HepG2 (cell line): ENCODE measurements at regions not wholly inside any gene's neighbourhood (a gene's known extent, or its start where the extent isn't known, plus 50 kb on each side); places are given as distances from the start of the nearest gene placed in this dataset.

Source experiments
- ATAC-seq: fragments of 200-7000 bp; cut with Tn5 transposase; 3 replicates; pipeline ENCODE4 v1.9.1; 2020; ENCODE audit warnings: mild to moderate bottlenecking, moderate library complexity
- BruUV-seq: library from RNA; stranded (reverse); fragments of 400-500 nt; replicated peaks from 2 replicates; lab custom pipeline; 2021; lab: Mats Ljungman, UMichigan
- CTCF ChIA-PET: fragments of 300-600 bp; formaldehyde crosslinking; extraction: SDS; loops from one replicate; lab custom pipeline; 2021; ENCODE audit warnings: low total read pairs, inconsistent platforms, low intra/inter-chr PET ratio; lab: Yijun Ruan, JAX
- POLR2A ChIA-PET: fragments of 350-600 bp; sonication (Branson Sonifier 250); formaldehyde crosslinking; loops from one replicate; lab custom pipeline; 2020; ENCODE audit warnings: antibody characterized with exemption, inconsistent platforms; lab: Yijun Ruan, JAX
- DNase-seq: peaks from one replicate; pipeline ENCODE4 v3.0.0-alpha.2; 2015; ENCODE audit warnings: low spot score
- FAIRE-seq: peaks from 3 replicates; lab custom pipeline; 2011; peaks lifted over from hg19 to GRCh38; lab: Jason Lieb, UNC
- H2AFZ ChIP-seq: one replicate; pipeline ENCODE4 v1.6.1; 2011; ENCODE audit warnings: low read length, inconsistent platforms
- H3K27ac ChIP-seq: fragments of 300-600 bp; 3 replicates; pipeline ENCODE4 v1.8.0; 2011; ENCODE audit warnings: mixed run types, mild to moderate bottlenecking, mixed read lengths, low read length, inconsistent platforms; ENCODE audit not compliant: insufficient read depth; ENCODE audit errors: extremely low read length
- H3K27me3 ChIP-seq, 2 experiments: fragments of 200-600 bp in 1 of 2; 2 replicates in 1 of 2; 3 replicates in 1 of 2; pipeline versions ENCODE4 v1.6.0 to v1.8.0; 2011; ENCODE audit warnings: low read length in 2 of 2, mild to moderate bottlenecking in 2 of 2, moderate library complexity in 2 of 2, inconsistent platforms in 1 of 2; ENCODE audit not compliant: insufficient read depth in 2 of 2, control insufficient read depth in 1 of 2
- H3K36me3 ChIP-seq, 2 experiments: fragments of 200-600 bp in 1 of 2; replicated peaks in 1 of 2; 2 replicates in 1 of 2; 3 replicates in 1 of 2; pipeline versions ENCODE4 v1.5.1 to v1.8.0; 2011; ENCODE audit warnings: low read length in 2 of 2, inconsistent platforms in 1 of 2; ENCODE audit not compliant: insufficient read depth in 2 of 2, control insufficient read depth in 1 of 2
- H3K4me1 ChIP-seq: 2 replicates; pipeline ENCODE4 v1.5.1; 2012; ENCODE audit warnings: low read length, inconsistent platforms; ENCODE audit not compliant: insufficient read depth
- H3K4me2 ChIP-seq: 2 replicates; pipeline ENCODE4 v1.6.0; 2011; ENCODE audit warnings: low read depth, low read length, inconsistent platforms
- H3K4me3 ChIP-seq, 3 experiments: fragments of 200-600 bp in 1 of 3; sonication (generic), shearing (Covaris generic) in 1 of 3; replicated peaks in 1 of 3; 2 replicates each; pipeline ENCODE4 v1.5.1; 2011 to 2016; ENCODE audit warnings: low read length in 3 of 3, inconsistent platforms in 2 of 3, low read depth in 2 of 3, mild to moderate bottlenecking in 2 of 3, control low read depth in 1 of 3, mixed read lengths in 1 of 3; ENCODE audit not compliant: insufficient read depth in 1 of 3
- H3K79me2 ChIP-seq: one replicate; pipeline ENCODE4 v1.6.1; 2011; ENCODE audit warnings: low read length, inconsistent platforms; ENCODE audit not compliant: insufficient read depth
- H3K9ac ChIP-seq: 2 replicates; pipeline ENCODE4 v1.6.0; 2011; ENCODE audit warnings: mild to moderate bottlenecking, low read depth, low read length, inconsistent platforms; ENCODE audit not compliant: insufficient read depth
- H3K9me3 ChIP-seq: 2 replicates; pipeline ENCODE4 v1.5.1; 2012; ENCODE audit warnings: mild to moderate bottlenecking, low read length
- H4K20me1 ChIP-seq: 2 replicates; pipeline ENCODE4 v1.6.0; 2011; ENCODE audit warnings: inconsistent platforms, mild to moderate bottlenecking, low read length, moderate library complexity; ENCODE audit not compliant: insufficient read depth
- EP300 ChIP-seq, 3 experiments: sonication (generic) in 1 of 3; formaldehyde crosslinking in 1 of 3; IDR thresholded peaks; 2 replicates each; pipeline versions ENCODE4 v1.5.1 to v1.6.1; 2011 to 2020; ENCODE audit warnings: low read depth in 2 of 3, low read length in 2 of 3, borderline replicate concordance in 1 of 3, improper control_type of control experiment in 1 of 3, mild to moderate bottlenecking in 1 of 3, missing genetic modification reagents in 1 of 3, moderate library complexity in 1 of 3
- FIP1L1 ChIP-seq: fragments of 200-400 bp; formaldehyde crosslinking; IDR thresholded peaks from 2 replicates; pipeline ENCODE4 v1.6.1; 2018; ENCODE audit warnings: low read depth, mild to moderate bottlenecking, low read length, moderate library complexity, borderline replicate concordance; ENCODE audit not compliant: insufficient read depth
- FOXM1 ChIP-seq: sonication (generic); formaldehyde crosslinking; IDR thresholded peaks from 2 replicates; pipeline ENCODE4 v1.5.0; 2020; ENCODE audit warnings: missing genetic modification reagents
- GATAD2A ChIP-seq: IDR thresholded peaks from 2 replicates; pipeline ENCODE4 v1.6.1; 2016
- HNF4A ChIP-seq: sonication (generic); formaldehyde crosslinking; IDR thresholded peaks from 2 replicates; pipeline ENCODE4 v1.4.0; 2020; ENCODE audit warnings: missing genetic modification reagents
- SMARCE1 ChIP-seq: fragments of 450-650 bp; IDR thresholded peaks from 2 replicates; pipeline ENCODE4 v1.6.1; 2017; ENCODE audit warnings: borderline replicate concordance
- ZBTB7B ChIP-seq: sonication (generic); formaldehyde crosslinking; IDR thresholded peaks from 2 replicates; pipeline ENCODE4 v1.4.0; 2020; ENCODE audit warnings: missing genetic modification reagents
- ZNF224 ChIP-seq: sonication (generic); formaldehyde crosslinking; IDR thresholded peaks from 2 replicates; pipeline ENCODE4 v1.5.0; 2020; ENCODE audit warnings: mild to moderate bottlenecking, missing genetic modification reagents
- ZNF326 ChIP-seq: sonication (generic); formaldehyde crosslinking; IDR thresholded peaks from 2 replicates; pipeline ENCODE4 v1.4.0; 2020; ENCODE audit warnings: missing genetic modification reagents, borderline replicate concordance
- ZNF878 ChIP-seq: sonication (generic); formaldehyde crosslinking; IDR thresholded peaks from 2 replicates; pipeline ENCODE4 v1.8.1; 2023; ENCODE audit warnings: mild to moderate bottlenecking, missing genetic modification reagents, moderate library complexity
- WGBS: methylation state at CpG from one replicate; pipeline ENCODE4 v1.1.6; 2017; ENCODE audit warnings: low lambda C conversion rate; 5-methylcytosine and 5-hydroxymethylcytosine counted together
- in situ Hi-C: cut with HindIII; loops from 2 replicates; pipeline ENCODE4 v1.10.0; 2017; ENCODE audit warnings: low pct_unique_long_range_greater_than_20kb; ENCODE audit not compliant: extremely low pct_ligation_motif_present
- intact Hi-C: fragments of 100-400 bp; cut with micrococcal nuclease; formaldehyde crosslinking; loops from one replicate; pipeline ENCODE4 v1.10.0; 2022; ENCODE audit not compliant: unreplicated experiment
- TF ChIP-seq, protein P1 (sequence below), 2 experiments: fragments of 450-650 bp in 1 of 2; sonication (generic) in 1 of 2; formaldehyde crosslinking; IDR thresholded peaks; 2 replicates each; pipeline versions ENCODE4 v1.5.0 to v1.8.0; 2020 to 2022; ENCODE audit warnings: mild to moderate bottlenecking in 1 of 2, missing genetic modification reagents in 1 of 2
- TF ChIP-seq, protein P2 (sequence below): sonication (generic); formaldehyde crosslinking; IDR thresholded peaks from 2 replicates; pipeline ENCODE4 v1.4.0; 2020; ENCODE audit warnings: missing genetic modification reagents, borderline replicate concordance

DNA sequence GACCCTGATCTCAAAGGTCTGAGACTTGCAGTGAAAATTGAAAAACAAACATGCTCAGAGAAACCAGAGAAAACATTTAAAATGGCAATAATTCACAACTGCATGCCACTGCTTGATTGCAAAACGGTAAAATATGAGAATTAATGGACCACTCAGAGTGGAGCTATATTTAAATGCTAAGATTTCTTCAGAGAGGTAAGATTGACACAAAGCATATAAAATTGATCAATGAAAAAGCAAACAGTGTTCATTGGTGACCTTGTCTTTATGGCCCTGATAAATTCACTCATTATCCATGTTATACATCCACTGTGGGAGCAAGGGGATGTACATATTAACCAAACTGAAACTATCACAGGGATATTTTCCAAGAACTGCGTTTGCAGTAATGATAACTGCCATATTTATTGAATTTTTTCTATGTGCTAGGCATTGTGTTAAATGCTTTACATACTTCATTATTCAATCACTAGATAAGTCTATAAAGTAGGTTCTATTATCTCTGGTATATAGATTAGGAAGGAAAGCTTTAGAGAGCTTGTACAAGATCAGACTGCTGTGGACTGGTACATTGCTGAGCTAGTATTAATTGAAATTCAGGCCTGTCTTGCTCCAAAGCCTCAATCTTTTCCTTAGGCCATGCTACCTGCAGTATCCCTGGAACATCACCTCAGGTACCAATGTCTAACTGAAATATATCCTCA lies 113.9 kb upstream of the LMO3 start:
- Histone ChIP-seq H2AFZ (no peak overlapping the region), H3K27me3 (no peaks in the 10 kb centered on the region), H3K4me1 (peaks cover 9% of the 10 kb centered on the region), H3K79me2 (no peaks in the 10 kb centered on the region), H3K9me3 (no peaks in the 10 kb centered on the region), H3K27ac (no peak overlapping the region), H4K20me1 (no peaks in the 10 kb centered on the region), H3K36me3 (no peaks in the 10 kb centered on the region), H3K4me3 (no peak overlapping the region), H3K4me2 (no peak overlapping the region), H3K9ac (no peak overlapping the region)
- no peak for DNase-seq
- POLR2A ChIA-PET, result no interaction called here
- FAIRE-seq, result no peak
- ATAC-seq, result no peak
- intact Hi-C loops (no loop called here), in situ Hi-C loops (no loop called here)
- BruUV-seq, result no TSS peak
- CTCF ChIA-PET, result no interaction called here
- 2% methylated on average over 2 of the region's 2 CpGs for WGBS
- TF ChIP-seq FOXM1 (no peak), HNF4A (CRISPR knock-in tag) (peak; percentile 27; the same call in 1 of the 2 replicates)

DNA sequence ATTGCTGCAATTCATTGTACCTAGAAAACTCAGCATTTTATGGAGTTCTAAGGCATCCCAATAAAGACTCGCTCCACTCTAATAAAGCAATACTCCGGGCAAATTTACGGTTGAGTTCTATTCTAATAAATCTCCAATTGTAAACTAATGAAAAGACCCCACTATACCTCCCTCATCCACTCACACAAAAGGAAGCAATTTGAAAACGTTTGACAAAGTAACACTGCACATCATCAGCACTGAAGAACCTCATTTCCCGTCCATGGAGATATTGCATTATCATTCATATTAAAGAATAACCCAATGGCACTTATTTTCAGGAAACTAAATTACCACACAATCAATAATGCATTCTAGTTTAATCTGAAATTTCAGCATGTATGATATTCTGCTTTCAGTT lies 111.0 kb upstream of the LMO3 start:
- Histone ChIP-seq H3K36me3 (no peaks in the 10 kb centered on the region), H3K4me3 (no peak overlapping the region)
- WGBS, result 59% methylated on average over 5 of the region's 5 CpGs
- TF ChIP-seq FIP1L1 (no peak), GATAD2A (CRISPR knock-in tag) (no peak), SMARCE1 (no peak), ZNF224 (no peak), ZBTB7B (no peak), ZNF878 (CRISPR knock-in tag) (no peak), ZNF326 (CRISPR knock-in tag) (no peak), EP300 (IDR thresholded peaks at IDR 0.05; ENCODE audit: low read depth in 2 of 2, low read length in 2 of 2) (no peak), EP300 (CRISPR knock-in tag; IDR thresholded peaks at IDR 0.05; ENCODE audit: borderline replicate concordance) (no peak)
- TF ChIP-seq, protein P1, sequence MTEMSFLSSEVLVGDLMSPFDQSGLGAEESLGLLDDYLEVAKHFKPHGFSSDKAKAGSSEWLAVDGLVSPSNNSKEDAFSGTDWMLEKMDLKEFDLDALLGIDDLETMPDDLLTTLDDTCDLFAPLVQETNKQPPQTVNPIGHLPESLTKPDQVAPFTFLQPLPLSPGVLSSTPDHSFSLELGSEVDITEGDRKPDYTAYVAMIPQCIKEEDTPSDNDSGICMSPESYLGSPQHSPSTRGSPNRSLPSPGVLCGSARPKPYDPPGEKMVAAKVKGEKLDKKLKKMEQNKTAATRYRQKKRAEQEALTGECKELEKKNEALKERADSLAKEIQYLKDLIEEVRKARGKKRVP (CRISPR knock-in tag; IDR thresholded peaks at IDR 0.05), result no peak
- TF ChIP-seq, protein P2, sequence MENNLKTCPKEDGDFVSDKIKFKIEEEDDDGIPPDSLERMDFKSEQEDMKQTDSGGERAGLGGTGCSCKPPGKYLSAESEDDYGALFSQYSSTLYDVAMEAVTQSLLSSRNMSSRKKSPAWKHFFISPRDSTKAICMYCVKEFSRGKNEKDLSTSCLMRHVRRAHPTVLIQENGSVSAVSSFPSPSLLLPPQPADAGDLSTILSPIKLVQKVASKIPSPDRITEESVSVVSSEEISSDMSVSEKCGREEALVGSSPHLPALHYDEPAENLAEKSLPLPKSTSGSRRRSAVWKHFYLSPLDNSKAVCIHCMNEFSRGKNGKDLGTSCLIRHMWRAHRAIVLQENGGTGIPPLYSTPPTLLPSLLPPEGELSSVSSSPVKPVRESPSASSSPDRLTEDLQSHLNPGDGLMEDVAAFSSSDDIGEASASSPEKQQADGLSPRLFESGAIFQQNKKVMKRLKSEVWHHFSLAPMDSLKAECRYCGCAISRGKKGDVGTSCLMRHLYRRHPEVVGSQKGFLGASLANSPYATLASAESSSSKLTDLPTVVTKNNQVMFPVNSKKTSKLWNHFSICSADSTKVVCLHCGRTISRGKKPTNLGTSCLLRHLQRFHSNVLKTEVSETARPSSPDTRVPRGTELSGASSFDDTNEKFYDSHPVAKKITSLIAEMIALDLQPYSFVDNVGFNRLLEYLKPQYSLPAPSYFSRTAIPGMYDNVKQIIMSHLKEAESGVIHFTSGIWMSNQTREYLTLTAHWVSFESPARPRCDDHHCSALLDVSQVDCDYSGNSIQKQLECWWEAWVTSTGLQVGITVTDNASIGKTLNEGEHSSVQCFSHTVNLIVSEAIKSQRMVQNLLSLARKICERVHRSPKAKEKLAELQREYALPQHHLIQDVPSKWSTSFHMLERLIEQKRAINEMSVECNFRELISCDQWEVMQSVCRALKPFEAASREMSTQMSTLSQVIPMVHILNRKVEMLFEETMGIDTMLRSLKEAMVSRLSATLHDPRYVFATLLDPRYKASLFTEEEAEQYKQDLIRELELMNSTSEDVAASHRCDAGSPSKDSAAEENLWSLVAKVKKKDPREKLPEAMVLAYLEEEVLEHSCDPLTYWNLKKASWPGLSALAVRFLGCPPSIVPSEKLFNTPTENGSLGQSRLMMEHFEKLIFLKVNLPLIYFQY (CRISPR knock-in tag), result no peak

More for the DNA sequence above, 111.0 kb upstream of the LMO3 start:
- POLR2A ChIA-PET, result no interaction called here
- no peak for DNase-seq
- no TSS peak for BruUV-seq
- Histone ChIP-seq H4K20me1 (no peaks in the 10 kb centered on the region), H3K27ac (no peak overlapping the region), H3K9me3 (no peaks in the 10 kb centered on the region), H3K9ac (no peak overlapping the region), H2AFZ (no peak overlapping the region), H3K79me2 (no peaks in the 10 kb centered on the region), H3K4me2 (no peak overlapping the region), H3K27me3 (no peaks in the 10 kb centered on the region), H3K4me1 (peaks cover 9% of the 10 kb centered on the region)
- in situ Hi-C loops (no loop called here), intact Hi-C loops (no loop called here)
- no peak for FAIRE-seq
- CTCF ChIA-PET, result no interaction called here
- no peak for ATAC-seq
